Effector CD4-positive, alpha-beta T cell (primary cell): ENCODE measurements at regions not wholly inside any gene's neighbourhood (a gene's known extent, or its start where the extent isn't known, plus 50 kb on each side); places are given as distances from the start of the nearest gene placed in this dataset.
"Not testable (repeated sequence)": the region's sequence is repeated elsewhere in the genome, so short reads cannot be mapped to it uniquely, and the experiment has no call there.

ENCODE experiments used
- DNase-seq: peaks from one replicate; pipeline ENCODE4 v3.0.0-alpha.2; 2020

DNA sequence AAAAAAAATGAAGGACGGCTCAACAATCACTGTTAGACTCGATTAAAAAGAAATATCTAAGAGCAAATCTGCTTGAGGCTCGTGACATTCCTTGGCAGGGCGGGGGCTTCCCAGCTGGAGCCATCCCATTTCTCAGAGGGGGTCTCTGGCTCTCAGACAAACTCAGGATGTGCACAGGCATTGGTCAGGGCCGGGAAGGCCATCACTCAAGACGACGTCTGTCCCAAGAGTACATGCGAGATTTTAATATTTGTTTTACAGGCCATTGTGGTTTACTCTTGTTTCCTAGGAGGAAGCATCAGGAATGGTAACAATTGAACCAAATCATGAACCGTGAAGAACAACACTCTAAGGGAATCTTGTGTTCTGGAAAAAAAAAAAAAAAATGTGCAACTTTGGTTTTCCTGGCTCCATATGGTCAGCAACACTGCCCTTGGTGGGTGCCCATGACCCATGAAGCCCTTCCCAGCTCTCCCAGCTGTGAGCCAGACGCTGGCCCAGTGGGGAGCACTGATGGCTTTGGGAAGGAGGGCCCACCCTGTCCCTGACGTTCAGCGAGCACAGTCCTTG, 5454.6 kb upstream of the TPTE start:
- not testable (repeated sequence) for DNase-seq

DNA sequence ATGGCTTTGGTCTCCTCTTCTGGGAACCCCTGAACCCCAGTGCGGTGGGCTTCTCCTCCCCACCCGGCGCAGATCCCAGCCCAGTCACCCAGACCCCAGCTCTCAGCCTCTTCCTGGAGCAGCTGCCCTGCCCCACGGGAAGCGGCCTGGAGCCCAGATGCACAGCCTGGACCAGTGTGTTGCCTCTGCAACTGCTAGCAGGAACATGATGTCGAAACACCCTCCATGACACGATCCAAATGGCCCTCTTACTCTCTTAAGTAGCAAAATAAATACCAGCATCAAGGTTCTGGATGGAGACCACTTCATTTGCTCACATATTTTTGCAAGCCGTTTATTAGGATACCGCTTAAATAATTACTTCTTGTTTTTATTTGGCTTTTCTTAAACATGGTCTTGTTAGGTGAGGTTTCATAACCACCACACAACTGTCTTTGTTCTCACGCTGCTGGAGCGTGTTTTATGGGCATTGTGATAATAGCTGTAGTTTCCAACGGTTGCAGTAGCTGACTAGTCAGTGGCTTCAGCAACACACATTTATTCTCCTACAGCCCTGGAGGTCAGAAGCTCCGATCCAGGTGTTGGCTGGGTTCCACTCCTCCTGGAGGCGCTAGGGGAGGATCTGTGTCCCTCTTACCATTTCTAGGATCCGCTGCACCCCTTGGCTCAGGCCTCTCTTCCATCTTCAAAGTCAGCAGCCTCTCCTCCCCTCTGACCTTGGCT, 5453.9 kb upstream of the TPTE start:
- not testable (repeated sequence) for DNase-seq

DNA sequence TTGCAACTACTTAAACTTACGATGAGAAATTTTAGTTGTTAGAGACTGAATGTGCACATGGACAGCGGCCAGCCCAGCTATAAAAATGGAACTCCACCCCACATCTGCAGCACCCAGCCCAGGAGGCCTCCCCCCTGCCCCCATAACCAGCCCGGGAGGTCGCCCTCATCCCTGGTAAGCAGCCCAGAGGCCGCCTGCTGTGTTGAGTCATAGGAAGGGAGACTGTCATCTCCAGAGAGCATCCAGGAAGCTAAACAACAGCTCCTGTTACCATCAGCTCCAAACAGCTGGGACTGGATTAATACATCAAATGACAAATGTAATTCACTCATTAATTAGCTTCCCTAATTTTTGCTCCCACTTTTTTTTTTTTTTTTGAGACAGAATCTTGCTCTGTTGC, 5452.7 kb upstream of the TPTE start:
- DNase-seq = not testable (repeated sequence)

DNA sequence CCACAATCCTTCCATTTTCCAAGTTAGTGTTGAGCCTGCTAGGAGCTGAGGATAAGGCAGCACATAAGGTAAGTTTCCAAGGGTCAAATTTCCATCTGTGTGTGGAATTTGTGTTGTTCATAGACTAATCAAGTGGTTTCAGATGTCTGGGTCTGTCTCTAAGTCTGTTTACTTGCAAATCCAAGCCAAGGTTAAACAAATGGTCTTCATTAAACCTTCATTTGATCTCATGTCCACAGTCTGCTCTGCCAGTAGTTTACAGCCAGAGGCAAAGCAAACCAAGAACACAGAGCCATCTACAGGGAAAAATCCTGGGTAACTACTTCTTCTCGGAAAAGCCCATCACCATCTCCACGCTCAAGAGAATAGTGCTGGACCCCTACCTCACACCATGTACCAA, 5450.2 kb upstream of the TPTE start:
- DNase-seq = not testable (repeated sequence)

DNA sequence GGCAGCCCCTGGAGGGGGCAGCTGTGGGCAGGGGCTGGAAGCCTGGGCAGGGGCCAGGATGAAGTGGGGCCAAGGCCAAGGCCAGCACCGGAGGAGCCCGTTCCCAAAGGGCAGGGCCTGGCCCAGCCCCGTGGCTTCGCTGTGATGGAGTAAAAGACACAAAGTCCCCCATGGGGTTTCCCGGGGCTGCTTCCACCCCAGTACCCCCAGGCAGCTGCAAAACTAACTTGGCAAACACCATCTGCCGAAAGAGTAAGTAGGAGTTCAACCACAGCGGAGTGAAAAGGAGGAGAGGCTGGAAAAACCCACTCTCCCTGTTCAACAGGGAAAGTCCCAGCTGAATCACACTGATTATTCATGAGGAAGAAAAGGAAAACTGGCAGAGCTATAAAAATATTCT, 5444.5 kb upstream of the TPTE start:
- DNase-seq = not testable (repeated sequence)

DNA sequence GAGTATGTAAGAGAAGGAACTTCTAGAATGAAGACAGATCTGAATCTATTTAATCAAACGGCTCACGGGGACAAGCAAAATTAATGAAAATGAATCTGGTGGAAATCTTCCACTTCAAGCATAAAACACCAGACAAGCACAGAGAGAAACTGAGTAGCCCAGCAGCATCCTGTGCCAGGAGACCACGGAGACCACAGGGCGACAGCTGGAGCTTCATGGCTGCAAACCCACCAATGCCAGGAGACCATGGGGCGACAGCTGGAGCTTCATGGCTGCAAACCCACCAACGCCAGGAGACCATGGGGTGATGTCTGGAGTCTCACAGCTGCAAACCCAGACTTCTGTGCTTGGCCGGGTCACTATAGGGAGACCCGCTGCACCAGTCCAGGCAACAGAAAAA, 5442.0 kb upstream of the TPTE start:
- not testable (repeated sequence) for DNase-seq

DNA sequence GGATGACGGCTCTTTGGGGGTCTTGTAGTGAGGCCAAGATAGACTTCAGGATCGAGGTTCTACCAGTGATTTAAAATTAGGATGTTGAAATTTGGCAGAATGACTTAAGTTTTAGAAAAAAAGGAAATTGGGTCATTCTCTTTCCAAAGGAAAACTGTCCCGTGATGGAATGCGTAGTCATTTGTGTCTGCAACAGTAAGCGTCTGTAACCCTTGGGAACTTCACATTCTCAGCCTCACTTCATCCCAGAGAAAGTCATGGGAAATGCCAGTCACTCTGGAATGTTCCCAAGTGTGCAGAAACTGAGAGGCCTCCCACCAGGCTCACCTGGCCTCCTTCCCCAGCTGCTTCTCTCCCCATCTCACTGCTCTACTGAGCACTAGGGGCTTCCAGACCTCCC, 5441.4 kb upstream of the TPTE start:
- not testable (repeated sequence) for DNase-seq

DNA sequence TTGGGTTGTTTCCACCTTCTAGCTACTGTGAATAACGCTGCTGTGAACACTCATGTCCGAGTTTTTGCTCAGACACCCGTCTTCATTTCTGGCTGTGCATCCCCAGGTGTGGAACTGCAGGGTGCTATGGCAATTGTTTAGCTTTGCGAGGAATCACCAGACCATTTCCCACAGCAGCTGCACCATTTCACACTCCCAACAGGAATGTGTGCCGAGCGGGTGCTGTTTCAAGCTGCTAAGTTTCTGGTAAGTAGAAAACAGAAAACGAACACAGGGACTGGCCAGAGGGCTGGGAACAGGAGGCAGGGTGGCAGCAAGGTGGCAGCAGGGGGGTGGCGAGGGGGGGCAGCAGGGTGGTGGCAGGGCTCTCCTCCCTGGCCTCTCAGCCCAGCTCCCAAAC, 5437.1 kb upstream of the TPTE start:
- not testable (repeated sequence) for DNase-seq

DNA sequence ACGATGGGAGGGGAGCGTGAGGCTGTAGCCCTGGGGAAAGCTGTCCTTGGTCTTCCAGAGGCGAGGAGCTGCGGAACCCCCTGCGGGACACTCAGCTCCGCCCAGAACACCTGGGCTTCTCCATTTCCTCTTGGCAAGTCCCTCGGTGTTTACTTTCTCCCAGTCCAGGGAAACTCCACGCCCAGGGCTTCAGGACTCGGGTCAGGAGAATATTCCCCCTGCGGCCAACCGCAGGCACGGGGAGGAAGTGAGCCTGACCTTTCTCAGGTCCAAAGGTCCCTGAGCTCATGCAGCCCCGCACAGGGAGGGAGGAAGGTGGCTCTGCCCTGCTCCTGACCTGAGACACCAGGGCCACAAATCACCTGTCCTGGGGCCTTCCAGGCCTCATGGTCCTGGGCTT, 5435.9 kb upstream of the TPTE start:
- not testable (repeated sequence) for DNase-seq

DNA sequence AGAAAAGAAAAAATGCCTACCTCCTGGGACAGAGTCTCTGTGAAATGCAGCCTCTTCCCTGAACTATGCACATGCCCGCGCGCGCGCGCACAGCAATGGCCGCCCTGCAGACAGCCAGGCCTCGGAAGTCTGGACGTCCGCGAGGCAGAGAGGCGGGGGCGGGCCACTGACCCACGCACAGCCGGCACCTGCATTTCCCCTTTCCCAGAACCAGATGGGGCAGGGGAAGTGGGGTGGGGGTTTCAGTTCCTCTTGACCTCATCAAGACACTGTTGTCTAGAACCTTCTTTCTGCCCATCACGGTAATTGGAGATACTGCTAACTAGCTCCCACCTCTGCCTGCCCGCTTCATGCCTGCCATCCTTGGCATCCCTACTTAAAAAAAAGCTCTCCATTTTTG, 5435.0 kb upstream of the TPTE start:
- DNase-seq = not testable (repeated sequence)

DNA sequence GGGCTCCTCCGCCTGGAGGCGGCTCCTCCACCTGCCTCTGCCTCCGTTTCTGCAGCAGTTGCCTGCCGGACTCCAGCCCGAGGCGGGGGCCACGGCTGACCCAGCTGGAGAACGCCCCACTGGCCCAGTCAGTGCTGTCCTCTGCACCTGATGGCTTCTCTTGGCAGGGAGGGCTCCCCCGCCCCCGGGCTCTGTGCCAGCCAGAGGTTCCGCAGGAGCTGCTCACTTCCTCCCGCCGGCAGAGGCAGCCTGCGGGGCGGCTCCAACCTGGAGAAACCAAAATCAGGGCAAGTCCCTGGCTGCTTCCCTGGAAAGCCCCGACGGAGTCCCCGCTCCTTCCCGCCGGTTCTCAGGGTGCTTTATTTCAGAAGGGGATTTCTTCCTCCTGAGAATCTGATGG, 5432.6 kb upstream of the TPTE start:
- DNase-seq = not testable (repeated sequence)

DNA sequence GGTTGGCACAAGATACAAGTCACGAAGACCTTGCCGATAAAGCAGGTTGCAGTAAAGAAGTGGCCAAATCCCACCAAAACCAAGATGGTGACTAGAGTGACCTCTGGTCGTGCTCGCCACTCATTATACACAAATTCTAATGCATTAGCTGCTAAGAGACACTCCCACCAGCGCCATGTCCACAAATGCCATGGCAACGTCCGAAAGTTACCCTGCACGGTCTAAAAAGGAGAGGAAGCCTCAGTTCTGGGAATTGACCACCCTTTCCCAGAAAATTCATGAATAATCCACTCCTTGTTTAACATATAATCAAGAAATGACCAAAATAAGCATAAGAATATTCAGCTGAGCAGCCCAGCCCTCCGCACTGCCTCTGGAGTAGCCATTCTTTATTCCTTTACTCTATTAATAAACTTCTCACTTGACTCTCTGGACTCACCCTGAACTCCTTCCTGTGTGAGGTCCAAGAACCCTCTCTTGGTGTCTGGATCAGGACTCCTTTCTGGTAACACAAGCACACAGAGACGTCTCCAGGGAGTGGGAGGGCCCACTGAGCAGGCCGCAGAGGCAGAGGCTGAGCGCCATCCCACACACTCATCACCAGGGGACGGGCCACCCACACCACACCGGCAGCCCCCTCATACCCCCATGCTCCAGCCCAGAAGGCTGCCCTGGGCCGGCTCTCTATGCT, 5431.8 kb upstream of the TPTE start:
- not testable (repeated sequence) for DNase-seq

DNA sequence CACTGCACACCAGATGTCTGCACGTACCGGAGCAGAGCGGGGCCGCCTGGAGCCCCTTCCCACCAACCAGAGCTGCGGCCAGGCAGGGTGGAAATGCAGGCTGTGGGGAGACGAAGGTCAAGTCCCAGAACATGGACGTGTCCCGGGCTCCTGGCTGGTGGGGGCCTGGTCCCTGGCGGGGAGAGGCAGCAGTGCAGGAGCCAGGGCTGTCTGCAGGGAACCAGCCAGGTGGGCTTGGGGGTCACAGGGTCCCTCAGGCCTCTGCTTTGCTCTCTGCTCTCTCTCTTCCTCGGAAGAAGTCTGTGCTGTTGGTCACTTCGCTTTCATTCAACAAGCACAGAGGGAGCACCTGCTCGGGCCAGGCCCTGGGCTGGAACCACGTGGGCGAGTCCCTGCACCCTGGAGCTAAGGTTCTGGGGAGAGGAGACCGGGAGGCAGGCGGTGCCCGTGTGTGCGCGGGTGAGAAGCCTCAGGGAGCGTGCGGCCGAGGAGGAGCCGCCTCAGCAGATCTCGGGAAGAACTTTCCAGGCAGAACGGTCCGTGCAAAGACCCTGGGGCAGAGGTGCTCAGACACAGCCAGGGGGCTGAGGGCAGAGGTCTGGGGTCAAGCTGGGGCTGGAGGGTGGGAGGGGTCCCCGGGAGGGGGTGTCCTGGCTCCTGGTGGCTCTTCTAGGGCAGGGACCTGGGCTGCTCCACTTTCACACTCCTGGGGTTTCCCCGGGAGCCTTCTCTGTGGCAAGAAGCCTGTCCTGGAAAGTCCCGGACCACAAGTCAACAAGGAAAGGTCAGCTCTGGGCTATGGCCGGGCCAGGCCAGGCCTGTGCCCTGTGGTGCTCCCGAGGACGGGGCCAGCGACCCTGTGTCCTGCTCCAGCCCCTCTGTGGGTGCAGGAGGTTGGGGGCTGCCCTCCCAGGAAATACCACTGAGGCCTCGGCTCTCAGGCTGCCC, 5431.0 kb upstream of the TPTE start:
- not testable (repeated sequence) for DNase-seq

DNA sequence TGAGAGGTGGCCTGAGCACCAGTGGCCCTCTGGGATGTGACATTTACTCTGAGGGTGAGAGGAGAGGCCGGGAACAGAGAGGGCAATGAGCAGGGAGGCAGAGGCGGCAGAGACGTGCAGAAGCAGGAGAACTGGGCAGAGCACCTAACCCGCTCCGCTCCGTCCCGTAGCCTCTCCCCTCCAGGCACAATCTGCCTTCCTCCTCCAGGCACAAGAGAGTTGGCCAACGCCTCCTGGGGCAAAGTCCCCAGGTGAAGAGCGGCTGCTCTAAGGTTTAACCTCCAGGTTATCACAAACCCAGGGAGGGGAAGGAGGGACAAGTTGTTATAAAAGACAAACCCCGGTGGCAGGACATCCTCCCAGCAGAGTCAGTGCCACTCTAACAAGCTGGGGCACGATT, 5430.1 kb upstream of the TPTE start:
- DNase-seq = not testable (repeated sequence)

DNA sequence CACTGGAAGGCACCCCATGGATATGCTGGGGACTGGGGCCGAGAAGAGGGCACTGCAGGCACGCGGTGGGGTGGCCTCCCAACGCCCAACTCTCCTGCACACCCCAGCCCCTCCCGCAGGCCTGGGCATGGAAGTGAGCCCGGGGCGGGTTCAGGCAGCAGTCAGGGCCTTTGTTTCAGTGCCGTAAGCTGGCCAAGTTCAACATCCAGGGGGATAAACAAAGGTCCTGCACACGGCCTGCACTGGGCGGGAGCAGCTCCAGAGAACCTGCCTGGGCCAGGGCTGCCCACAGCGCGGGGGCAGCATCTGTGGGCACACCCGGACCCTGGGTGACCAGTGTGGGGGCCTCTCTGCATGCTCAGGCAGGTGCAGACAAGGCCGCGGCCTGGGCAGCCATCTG, 5425.8 kb upstream of the TPTE start:
- DNase-seq = not testable (repeated sequence)

DNA sequence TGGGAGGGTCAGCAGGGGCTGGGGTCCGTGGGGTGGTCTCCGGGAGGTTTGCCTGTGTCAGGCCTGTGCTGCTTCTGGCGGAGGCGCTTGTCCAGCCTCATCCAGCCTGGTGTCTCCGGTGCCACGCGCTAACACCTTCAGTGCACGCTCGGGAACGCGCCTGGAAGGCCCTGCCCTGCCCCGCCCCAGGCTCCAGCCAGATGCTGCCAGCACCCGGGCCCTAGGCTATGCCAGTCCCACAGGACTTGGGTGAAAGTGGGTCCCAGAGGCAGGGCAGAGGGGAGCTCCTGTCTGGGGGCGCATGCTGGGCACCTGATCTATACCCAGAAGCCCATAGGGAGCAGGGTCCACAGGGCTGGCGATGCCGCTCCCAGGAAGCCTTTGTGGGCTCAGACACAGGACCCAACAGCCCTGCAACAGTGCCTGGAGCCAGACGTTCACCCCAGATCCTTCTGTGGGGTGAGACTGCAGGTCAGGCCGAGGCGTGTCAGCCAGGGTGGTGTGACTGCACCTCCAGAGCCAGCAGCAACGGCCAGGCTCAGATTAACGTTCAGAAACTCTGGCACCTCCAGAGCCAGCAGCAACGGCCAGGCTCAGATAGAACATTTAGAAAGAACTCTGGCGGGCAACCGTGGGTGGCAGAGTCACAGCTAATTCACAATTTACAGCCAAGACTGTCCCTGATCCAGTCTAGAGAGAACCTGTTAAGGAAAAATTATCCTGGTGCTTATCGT, 5423.2 kb upstream of the TPTE start:
- DNase-seq = not testable (repeated sequence)

DNA sequence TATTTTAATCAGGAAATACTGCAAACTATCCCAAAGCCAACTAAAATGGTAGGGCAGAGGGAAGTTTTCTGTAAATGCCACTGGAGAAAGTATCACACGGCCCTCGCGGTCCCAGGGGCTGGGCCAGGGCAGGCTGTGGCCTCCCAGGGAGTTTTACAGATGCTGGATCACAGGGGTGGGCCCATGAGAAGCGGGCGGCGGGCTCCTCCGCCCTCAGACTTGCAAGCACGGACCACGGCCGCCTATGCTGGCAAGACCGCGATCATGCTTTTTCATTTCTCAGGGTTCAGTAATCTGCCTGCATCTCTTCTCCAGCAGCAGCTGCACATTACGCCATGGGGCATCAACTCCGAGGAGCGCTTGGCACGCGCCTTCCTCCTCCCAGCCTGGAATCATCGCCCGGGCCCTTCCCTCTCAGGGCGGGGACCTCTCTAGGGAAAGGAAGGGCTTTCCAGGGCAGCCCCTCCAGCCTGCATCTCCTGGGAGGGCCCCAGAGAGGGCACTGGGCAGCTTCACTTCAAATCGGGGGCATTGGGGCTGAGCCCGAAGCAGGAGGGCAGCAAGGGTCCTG, 5420.7 kb upstream of the TPTE start:
- not testable (repeated sequence) for DNase-seq

DNA sequence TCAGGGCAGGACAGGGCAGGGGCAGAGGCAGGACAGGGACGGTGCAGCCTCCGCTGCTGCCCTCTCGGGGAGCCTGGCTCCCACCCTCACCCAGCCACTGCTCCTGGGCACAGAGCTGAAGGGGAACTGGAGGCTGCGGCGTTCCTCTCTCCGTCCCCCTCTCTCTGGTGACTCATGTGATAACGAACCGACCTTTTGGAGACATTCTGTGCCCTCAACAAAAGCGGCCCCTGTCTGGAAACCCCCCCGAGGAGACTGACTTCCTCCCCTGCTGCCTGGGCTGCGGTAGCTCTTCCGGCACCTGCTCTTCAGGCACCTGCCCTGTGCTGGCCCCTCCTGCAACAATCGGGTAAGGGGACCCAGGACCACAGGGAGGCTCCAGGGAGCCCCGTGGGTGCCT, 5419.6 kb upstream of the TPTE start:
- DNase-seq = peak; percentile 77

DNA sequence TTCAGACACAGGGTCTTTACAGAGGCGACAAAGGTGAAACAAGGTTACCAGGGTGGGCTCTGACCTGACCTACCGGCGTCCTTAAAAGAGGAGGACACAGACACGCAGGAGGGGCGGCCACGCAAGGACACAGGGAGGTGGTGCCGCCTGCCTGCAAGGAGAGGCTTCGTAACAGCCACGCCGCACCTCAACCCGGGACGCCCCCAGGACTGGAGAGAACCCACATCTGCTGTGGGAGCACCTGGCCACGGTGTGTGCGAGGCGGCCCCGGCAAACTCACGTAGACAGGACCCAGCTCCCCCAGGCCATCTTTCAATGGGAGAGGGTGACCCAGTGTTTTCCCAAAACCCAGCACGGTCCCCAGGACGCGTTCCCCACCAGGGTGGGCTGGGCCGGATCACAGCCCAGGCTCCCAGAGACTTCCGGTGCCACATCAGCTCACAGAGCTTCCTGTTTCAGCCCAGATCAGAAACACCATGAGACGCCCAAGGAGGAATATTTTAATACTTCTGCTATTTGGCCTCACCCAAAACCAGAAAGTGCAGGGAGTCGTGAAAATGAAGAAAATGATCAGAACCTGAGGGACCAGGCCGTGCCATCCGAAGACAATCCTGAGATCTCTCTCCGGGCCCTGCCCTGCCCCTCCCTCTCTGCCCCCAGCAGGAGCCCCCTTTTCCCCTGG, 5417.4 kb upstream of the TPTE start:
- DNase-seq = peak; percentile 16

DNA sequence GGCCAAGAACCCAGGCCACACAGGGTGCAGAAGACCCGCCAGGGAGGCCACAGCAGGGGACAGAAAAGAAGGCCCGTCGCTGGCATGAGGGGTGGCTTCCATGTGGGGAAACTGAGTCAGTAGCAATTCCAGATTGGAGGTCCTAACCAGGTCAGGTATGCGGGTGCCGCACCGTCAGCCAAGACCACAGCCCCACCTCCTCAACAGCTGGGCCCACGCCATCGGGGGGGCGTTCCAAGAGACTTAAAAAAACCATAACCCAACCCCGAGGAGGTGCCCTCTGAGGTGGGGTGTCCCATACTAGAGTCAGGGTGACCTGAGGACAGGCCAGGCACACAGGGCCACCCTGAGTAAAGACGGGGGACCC, 5416.8 kb upstream of the TPTE start:
- DNase-seq = not testable (repeated sequence)
